ENCODE measurements at regions not wholly inside any gene's neighbourhood (a gene's known extent, or its start where the extent isn't known, plus 50 kb on each side); places are given as distances from the start of the nearest gene placed in this dataset.
A peak's percentile ranks its signal among the peaks of the same experiment; 100 is the strongest.

- no peak for DNase-seq
Observed at GRCh38 chr15:35736150-35736549, 190.2 kb upstream of the DPH6 start.

- no peak for DNase-seq
Observed at GRCh38 chr15:35737441-35737840, 191.5 kb upstream of the DPH6 start.

GRCh38 chr15:35738370-35738769 is 192.4 kb upstream of the DPH6 start:
- DNase-seq: no peak

GRCh38 chr15:35740761-35741160 is 194.8 kb upstream of the DPH6 start:
- no peak for DNase-seq

- no peak for DNase-seq
Observed at GRCh38 chr15:35741395-35741794, 195.4 kb upstream of the DPH6 start.

GRCh38 chr15:35741881-35742280 is 195.9 kb upstream of the DPH6 start:
- DNase-seq: no peak

GRCh38 chr15:35743321-35743720 is 197.4 kb upstream of the DPH6 start:
- DNase-seq: no peak

GRCh38 chr15:35746121-35746520 is 200.2 kb upstream of the DPH6 start:
- DNase-seq: no peak

- DNase-seq: no peak
Observed at GRCh38 chr15:35748105-35748504, 202.1 kb upstream of the DPH6 start.

- no peak for DNase-seq
Observed at GRCh38 chr15:35750051-35750450, 204.1 kb upstream of the DPH6 start.

GRCh38 chr15:35751413-35752133 is 205.6 kb upstream of the DPH6 start:
- peak; percentile 67 for DNase-seq

- DNase-seq: no peak
Observed at GRCh38 chr15:35752134-35752466, 206.1 kb upstream of the DPH6 start.

- no peak for DNase-seq
Observed at GRCh38 chr15:35753486-35753885, 207.5 kb upstream of the DPH6 start.

GRCh38 chr15:35755237-35755802 is 209.4 kb upstream of the DPH6 start:
- DNase-seq: no peak

- no peak for DNase-seq
Observed at GRCh38 chr15:35756623-35757022, 210.7 kb upstream of the DPH6 start.

- DNase-seq: no peak
Observed at GRCh38 chr15:35757361-35757760, 211.4 kb upstream of the DPH6 start.

- no peak for DNase-seq
Observed at GRCh38 chr15:35757765-35758164, 211.8 kb upstream of the DPH6 start.

- no peak for DNase-seq
Observed at GRCh38 chr15:35764661-35765519, 218.9 kb upstream of the DPH6 start.

GRCh38 chr15:35768949-35769348 is 223.0 kb upstream of the DPH6 start:
- DNase-seq: no peak

- DNase-seq: no peak
Observed at GRCh38 chr15:35769656-35770055, 223.7 kb upstream of the DPH6 start.

GRCh38 chr15:35771746-35772442 is 225.9 kb upstream of the DPH6 start:
- no peak for DNase-seq

GRCh38 chr15:35774653-35775052 is 228.7 kb upstream of the DPH6 start:
- no peak for DNase-seq

GRCh38 chr15:35775471-35775870 is 229.5 kb upstream of the DPH6 start:
- DNase-seq: no peak

GRCh38 chr15:35777061-35777460 is 231.1 kb upstream of the DPH6 start:
- no peak for DNase-seq
